GM21528 (cell line): ENCODE measurements at regions not wholly inside any gene's neighbourhood (a gene's known extent, or its start where the extent isn't known, plus 50 kb on each side); places are given as distances from the start of the nearest gene placed in this dataset.
A peak's percentile ranks its signal among the peaks of the same experiment; 100 is the strongest.
"Not testable (repeated sequence)": the region's sequence is repeated elsewhere in the genome, so short reads cannot be mapped to it uniquely, and the experiment has no call there.

ENCODE experiments used
- ATAC-seq: cut with Tn5 transposase; IDR thresholded peaks from one replicate; pipeline ENCODE4 v1.9.1; 2021; ENCODE audit warnings: mild to moderate bottlenecking, moderate library complexity; ENCODE audit not compliant: unreplicated experiment, low FRiP score

GRCh38 chr14:55803873-55804553, 224.0 kb downstream of the KTN1 start:
- no peak for ATAC-seq

GRCh38 chr14:55805250-55805649, 225.2 kb downstream of the KTN1 start:
- ATAC-seq, result no peak

- peak; percentile 64 for ATAC-seq
Observed at GRCh38 chr14:55807053-55807880, 227.3 kb downstream of the KTN1 start.

GRCh38 chr14:55807881-55808379, 227.9 kb downstream of the KTN1 start:
- no peak for ATAC-seq

GRCh38 chr14:55813630-55814029, 233.6 kb downstream of the KTN1 start:
- ATAC-seq, result no peak

- no peak for ATAC-seq
Observed at GRCh38 chr14:55814064-55814463, 234.1 kb downstream of the KTN1 start.

GRCh38 chr14:55814873-55815272, 234.9 kb downstream of the KTN1 start:
- no peak for ATAC-seq

DNA sequence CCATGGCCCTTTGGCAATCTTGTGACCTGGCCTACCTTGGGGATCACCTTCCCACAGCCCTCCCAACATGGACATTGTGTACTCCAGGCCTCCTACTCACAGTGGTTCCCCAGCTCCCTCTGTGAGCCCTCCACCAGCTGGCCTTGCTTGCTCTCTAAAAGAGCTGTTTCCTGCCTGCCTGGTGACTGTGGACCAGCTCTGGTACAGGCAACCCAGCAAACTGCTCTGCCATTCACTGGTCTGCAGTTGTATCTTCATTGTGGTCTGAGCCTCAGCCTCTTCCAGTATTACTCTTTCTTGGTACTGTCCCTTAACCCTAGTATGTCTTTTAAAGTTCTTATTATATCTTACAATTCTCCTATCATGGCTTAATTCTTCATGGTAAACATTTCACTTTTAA, 236.2 kb downstream of the KTN1 start:
- no peak for ATAC-seq

GRCh38 chr14:55819610-55820304, 239.8 kb downstream of the KTN1 start:
- ATAC-seq, result peak; percentile 75

DNA sequence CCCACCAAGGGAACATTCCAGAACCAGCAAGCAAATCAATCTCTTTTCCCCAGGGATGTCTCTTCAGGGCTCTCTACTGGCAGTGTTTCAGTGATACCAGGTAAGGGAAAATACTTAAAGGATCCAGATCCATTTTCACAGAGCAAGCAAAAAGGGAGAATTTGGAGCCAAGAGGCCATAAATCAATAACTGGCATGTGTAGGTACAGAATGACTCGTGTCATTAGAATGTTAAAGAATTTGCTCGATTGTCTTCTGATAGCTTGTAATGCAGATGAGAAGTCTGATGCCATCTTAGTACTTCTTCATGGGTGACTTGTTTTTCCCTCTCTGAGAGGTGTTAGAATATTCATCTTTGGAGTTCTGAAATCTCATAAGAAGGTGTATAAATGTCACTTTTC, 242.9 kb downstream of the KTN1 start:
- no peak for ATAC-seq

DNA sequence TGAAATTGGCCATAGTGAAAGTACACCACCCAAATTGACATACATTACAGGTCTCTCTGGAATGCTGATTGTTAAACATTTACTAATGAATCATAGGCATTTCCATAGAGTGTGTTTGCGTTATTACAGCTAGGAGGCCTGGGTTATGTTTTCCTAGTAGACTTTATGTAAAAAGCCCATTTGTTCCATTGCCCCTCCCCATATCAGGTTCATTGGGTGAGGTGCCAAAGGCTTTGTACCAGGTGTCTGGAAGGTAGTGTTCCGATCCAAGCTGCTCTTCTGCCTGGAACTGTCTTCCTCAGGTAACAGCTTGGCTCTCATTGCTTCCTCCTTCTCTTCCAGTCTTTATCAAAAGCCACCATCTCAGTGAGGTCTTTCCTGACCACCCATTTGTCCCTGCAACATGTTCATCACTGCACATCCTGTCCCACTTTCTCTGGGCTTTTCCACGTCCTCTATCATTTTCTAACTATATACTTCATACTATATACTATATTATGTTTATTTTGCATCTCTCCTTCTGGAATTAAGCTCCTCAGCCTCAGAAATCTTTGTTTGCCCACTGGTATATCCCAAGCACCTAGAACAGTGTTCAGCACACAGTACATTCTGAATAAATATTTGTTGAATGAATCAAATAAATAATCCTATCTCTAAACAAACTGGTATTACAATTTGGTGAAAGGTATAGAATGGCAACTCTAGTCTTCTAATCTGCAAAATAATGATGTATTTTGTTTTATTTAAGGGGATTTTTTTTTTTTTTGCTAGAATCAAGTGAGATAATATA, 252.3 kb downstream of the KTN1 start:
- no peak for ATAC-seq

- no peak for ATAC-seq
Observed at GRCh38 chr14:55832974-55833373, 253.0 kb downstream of the KTN1 start.

- ATAC-seq, result no peak
Observed at GRCh38 chr14:55834390-55834789, 254.4 kb downstream of the KTN1 start.

DNA sequence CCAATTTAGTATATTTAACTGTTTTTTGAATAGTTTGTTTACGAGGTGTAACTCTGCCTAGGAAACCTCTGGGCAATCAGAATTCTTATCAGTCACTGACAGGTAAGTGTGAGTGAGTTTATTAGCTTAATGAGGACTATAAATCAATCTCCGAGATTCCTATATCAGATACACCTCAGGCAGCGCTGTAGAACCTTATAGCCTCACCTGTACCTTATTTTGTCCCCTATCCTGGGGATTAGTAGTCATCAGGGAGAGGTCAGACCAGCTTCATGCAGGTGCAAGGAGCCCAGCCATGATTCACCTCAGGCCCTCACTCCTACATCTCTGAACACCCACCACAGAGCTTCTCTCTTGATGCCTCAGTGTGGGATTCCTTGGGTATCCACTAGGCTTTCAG, 256.0 kb downstream of the KTN1 start:
- no peak for ATAC-seq

DNA sequence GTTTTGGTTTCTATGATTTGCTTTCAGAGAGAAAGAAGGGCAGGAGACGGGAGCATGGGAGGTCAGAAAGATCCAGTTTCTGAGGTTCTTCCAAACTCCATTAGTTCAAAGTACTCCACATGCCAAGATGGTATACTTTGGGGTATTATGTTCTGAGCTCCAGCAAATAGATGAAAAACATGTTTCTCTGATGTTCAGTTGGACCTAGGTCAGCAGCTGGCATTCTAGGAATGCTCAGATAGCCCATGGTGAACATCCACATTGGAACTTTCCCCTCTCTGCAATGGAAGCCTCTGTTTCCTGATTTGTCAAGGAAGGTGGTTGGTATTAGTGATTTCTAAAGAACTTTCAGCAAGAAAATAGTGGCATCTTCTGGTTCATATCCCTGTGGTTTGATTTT, 257.5 kb downstream of the KTN1 start:
- ATAC-seq, result no peak

DNA sequence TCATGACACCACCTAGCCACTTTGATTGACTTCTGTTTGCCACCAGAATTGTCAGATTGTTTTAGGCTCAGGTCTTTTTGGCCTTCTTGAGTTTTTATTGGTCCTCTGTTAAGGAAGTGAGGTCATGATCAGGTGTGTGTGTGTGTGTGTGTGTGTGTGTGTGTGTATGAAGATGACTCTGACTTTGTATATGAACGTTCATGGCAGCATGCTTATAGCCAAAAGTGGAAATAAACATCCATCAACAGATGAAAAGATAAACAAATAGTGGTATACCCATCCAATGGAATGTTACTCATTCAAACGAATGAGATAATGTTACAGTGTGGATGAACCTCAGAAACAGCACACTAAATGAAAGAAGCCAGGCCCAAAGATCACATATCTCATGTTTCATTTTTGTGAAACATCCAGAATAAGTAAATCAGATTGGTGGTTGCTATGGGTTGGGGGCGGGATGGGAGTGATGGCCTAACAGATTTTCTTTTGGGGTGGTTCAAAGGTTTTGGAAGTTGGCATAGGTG, 258.6 kb downstream of the KTN1 start:
- ATAC-seq, result no peak

- ATAC-seq, result not testable (repeated sequence)
Observed at GRCh38 chr14:55839301-55839947, 259.4 kb downstream of the KTN1 start.

- ATAC-seq, result no peak
Observed at GRCh38 chr14:55840821-55841220, 260.8 kb downstream of the KTN1 start.

DNA sequence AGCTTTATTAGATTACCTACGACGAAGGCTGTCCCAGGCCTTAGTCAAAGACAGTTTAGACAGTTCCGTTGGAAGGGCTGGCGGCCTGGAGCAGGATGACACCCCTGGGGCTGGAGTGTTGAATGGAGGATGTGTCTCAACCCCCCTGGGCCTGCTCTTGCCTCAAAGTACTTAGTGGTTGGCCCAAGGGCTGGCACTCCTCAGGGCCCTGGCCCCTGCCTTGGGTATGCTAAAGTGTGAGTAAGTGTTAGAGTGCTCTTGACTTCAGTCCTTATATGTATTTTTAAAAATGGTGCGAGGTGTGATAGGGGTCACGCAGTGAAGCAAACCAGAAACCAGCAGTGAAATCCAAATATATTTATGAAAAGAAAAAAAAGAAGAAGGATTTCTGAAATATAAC, 261.6 kb downstream of the KTN1 start:
- no peak for ATAC-seq
